Upper lobe of left lung (tissue), 6 donors: ENCODE measurements at regions not wholly inside any gene's neighbourhood (a gene's known extent, or its start where the extent isn't known, plus 50 kb on each side); places are given as distances from the start of the nearest gene placed in this dataset.

ENCODE experiments used
- ATAC-seq, 2 donors: fragments of 200-7000 bp; cut with Tn5 transposase; one replicate each; pipeline ENCODE4 v1.9.1; 2022; ENCODE audit warnings: mild to moderate bottlenecking in 2 of 2, moderate library complexity in 2 of 2; ENCODE audit not compliant: low FRiP score in 2 of 2
- DNase-seq, 2 donors: peaks; one replicate each; pipeline ENCODE4 v3.0.0-alpha.2; 2019 to 2020
- H3K27ac ChIP-seq, 4 donors: fragments of 200-600 bp; sonication (generic); one replicate each; pipeline ENCODE4 v1.5.1; 2016 to 2019
- H3K27me3 ChIP-seq, 4 donors: fragments of 200-600 bp; sonication (generic); one replicate each; pipeline ENCODE4 v1.5.1; 2017 to 2019
- H3K36me3 ChIP-seq, 4 donors: fragments of 200-600 bp; sonication (generic); one replicate each; pipeline ENCODE4 v1.5.1; 2016 to 2019
- H3K4me1 ChIP-seq, 4 donors: fragments of 200-600 bp; sonication (generic); one replicate each; pipeline ENCODE4 v1.5.1; 2018 to 2019
- H3K4me3 ChIP-seq, 4 donors: fragments of 200-600 bp; sonication (generic); one replicate each; pipeline ENCODE4 v1.5.1; 2017 to 2019; ENCODE audit warnings: mild to moderate bottlenecking in 2 of 4, moderate library complexity in 1 of 4
- H3K9me3 ChIP-seq, 4 donors: fragments of 200-600 bp; sonication (generic); one replicate each; pipeline ENCODE4 v1.5.1; 2018 to 2019
- EP300 ChIP-seq, 4 donors: sonication (generic); formaldehyde crosslinking; IDR thresholded peaks; one replicate each; pipeline ENCODE4 v1.5.1; 2017; ENCODE audit warnings: antibody characterized with exemption in 4 of 4, control low read depth in 2 of 4
- POLR2A ChIP-seq, 4 donors: fragments of 450-650 bp; IDR thresholded peaks; one replicate each; pipeline ENCODE4 v1.5.1; 2016 to 2017; ENCODE audit warnings: antibody characterized with exemption in 4 of 4, mild to moderate bottlenecking in 2 of 4
- POLR2AphosphoS5 ChIP-seq, 2 donors: sonication (generic); formaldehyde crosslinking; IDR thresholded peaks; one replicate each; pipeline ENCODE4 v1.5.1; 2017; ENCODE audit warnings: antibody characterized with exemption in 2 of 2
- WGBS, 2 donors: methylation state at CpG; one replicate each; pipeline ENCODE4 v1.1.5; 2017 to 2018; 5-methylcytosine and 5-hydroxymethylcytosine counted together
- TF ChIP-seq, protein P1 (sequence below), 6 experiments: fragments of 450-650 bp in 4 of 6; fragments of 200-600 bp in 2 of 6; sonication (generic) in 2 of 6; IDR thresholded peaks; one replicate each; pipeline ENCODE4 v1.5.1; 2016 to 2019; ENCODE audit warnings: antibody characterized with exemption in 6 of 6
- donor health status: DM: no; HTN: no; CAD: no; lungs with moderate emphysema.
- donor health status: DM: no; HTN: yes; CAD: no; lungs with severe emphysema.

DNA sequence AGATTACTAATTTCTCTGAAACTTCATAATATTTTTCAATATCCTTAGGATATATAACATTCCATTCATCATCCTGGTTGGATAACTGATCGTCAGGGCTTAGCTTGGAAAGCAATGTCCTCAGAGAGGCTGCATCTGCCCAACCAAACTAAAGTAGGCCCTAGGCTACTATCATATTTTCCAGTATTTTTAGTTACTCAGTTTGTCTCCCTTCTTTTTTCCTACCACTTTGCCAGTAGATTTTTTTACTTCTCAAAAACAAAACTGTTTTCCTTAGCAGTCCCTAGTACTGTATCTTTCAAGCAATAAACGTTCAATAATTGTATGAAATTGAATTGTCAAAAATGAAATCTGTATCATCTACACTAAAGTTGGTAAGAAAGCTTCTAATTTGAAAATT lies 452.0 kb downstream of the TFEC start:
- H3K4me1 ChIP-seq, result no peaks in the 10 kb centered on the region
- H3K27ac ChIP-seq, result no peak overlapping the region
- ATAC-seq (no peak), DNase-seq (no peak)
- no peaks in the 10 kb centered on the region for H3K9me3 ChIP-seq
- H3K36me3 ChIP-seq, result no peaks in the 10 kb centered on the region
- no peak for TF ChIP-seq POLR2AphosphoS5 (IDR thresholded peaks at IDR 0.05)
- no peak for TF ChIP-seq POLR2A (IDR thresholded peaks at IDR 0.05)
- TF ChIP-seq, protein P1, sequence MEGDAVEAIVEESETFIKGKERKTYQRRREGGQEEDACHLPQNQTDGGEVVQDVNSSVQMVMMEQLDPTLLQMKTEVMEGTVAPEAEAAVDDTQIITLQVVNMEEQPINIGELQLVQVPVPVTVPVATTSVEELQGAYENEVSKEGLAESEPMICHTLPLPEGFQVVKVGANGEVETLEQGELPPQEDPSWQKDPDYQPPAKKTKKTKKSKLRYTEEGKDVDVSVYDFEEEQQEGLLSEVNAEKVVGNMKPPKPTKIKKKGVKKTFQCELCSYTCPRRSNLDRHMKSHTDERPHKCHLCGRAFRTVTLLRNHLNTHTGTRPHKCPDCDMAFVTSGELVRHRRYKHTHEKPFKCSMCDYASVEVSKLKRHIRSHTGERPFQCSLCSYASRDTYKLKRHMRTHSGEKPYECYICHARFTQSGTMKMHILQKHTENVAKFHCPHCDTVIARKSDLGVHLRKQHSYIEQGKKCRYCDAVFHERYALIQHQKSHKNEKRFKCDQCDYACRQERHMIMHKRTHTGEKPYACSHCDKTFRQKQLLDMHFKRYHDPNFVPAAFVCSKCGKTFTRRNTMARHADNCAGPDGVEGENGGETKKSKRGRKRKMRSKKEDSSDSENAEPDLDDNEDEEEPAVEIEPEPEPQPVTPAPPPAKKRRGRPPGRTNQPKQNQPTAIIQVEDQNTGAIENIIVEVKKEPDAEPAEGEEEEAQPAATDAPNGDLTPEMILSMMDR (IDR thresholded peaks at IDR 0.05), result no peak
- no peak for TF ChIP-seq EP300 (IDR thresholded peaks at IDR 0.05)
- H3K4me3 ChIP-seq, result no peak overlapping the region
- WGBS, 2 donors, result 70 to 89% methylated on average over 2 of the region's 2 CpGs
- H3K27me3 ChIP-seq, result no peaks in the 10 kb centered on the region

DNA sequence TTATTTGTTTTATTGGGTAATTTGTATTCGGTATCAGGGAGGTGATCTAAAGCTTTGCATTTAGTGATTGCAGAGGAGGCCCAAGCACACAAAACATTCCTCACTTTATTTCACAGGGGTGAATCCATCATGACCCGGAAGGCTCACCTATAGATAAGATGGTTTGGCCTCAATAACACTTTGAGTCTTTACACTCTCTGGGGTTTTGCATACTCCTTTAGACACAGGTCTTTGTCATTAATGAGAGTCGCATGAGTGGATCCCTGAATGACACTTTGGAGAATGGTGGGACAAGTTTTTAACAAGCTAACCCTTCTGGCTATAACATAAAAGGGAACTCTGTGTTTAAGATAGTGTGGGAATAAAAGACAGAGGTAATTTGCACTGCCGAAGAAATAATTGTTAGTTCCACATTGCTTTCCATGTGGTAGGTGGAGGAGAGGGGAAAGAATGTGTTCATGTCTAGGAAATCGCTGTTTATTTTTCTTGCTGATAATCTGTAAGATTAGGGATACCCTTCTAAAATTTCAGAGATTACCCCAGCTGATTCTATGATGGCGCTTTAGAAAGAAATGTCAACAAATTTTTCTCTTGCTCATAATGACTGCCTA lies 455.8 kb downstream of the TFEC start:
- Histone ChIP-seq H3K4me1 (no peaks in the 10 kb centered on the region), H3K9me3 (no peaks in the 10 kb centered on the region), H3K27me3 (no peaks in the 10 kb centered on the region), H3K36me3 (no peaks in the 10 kb centered on the region), H3K27ac (no peak overlapping the region), H3K4me3 (no peak overlapping the region)
- no peak for TF ChIP-seq POLR2AphosphoS5 (IDR thresholded peaks at IDR 0.05)
- no peak for TF ChIP-seq POLR2A (IDR thresholded peaks at IDR 0.05)
- TF ChIP-seq, protein P1 (IDR thresholded peaks at IDR 0.05), result no peak
- TF ChIP-seq EP300 (IDR thresholded peaks at IDR 0.05), result no peak
- 75 to 79% methylated on average over 6 of the region's 6 CpGs for WGBS, 2 donors
- DNase-seq (no peak), ATAC-seq (no peak)

DNA sequence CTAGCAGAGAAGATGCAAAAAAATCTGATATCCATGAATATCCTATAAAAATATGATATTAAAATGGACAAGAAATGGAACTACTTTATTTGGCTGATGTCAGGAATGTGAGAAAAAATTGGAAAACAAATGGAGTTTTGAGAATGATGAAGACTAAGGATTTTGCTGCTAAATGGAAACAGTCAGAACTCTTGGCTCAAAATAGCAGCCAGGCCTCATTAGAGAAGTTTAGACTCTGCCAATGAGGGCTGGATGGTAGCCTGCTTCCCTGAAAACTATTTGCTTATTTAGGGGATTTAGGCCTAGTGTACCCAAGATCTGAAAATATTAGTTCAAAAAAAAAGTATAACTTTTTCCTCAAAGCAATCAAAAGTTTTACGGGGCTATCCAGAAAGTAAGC lies 458.5 kb downstream of the TFEC start:
- TF ChIP-seq POLR2AphosphoS5 (IDR thresholded peaks at IDR 0.05) (no peak), EP300 (IDR thresholded peaks at IDR 0.05) (no peak), POLR2A (IDR thresholded peaks at IDR 0.05) (no peak)
- TF ChIP-seq, protein P1 (IDR thresholded peaks at IDR 0.05), result no peak

DNA sequence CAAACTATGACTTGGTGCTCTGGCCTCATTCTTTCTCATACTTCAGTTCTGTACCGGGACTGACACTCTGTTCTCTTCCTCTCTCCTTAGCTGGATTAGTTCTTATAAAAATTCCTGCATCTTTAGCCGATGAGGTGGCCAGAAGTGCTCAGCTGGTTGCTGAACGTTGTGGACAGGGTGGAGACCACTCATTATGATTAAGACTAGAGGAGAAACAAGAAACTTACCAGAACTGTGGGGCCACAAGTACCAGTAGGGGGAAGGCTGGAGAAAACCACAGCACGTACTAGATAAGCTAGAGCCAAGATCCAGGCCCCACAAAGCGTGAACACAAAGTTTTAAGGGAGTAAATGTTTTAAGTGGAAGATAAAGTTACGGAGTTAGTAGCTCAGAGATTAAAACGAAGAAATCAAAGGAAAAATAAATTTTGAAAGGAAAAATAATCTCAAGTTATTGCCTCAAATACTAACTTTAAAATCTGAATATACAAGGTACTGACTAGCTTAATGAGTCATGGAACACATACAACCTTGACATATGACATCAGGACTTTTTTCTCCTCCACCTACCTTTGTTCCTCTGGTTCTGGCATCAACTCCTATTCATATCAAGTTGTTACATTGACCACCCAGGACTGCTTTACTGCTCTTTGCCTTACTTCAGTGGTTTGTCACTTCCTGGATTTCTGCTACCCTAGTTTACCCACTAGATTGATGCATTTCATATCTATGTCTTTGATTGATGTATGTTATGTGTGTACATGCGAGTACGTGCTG lies 469.0 kb downstream of the TFEC start:
- no peak for ATAC-seq
- WGBS, 2 donors, result 80 to 85% methylated on average over 9 of the region's 9 CpGs
- H3K27ac ChIP-seq, result no peak overlapping the region
- H3K4me1 ChIP-seq, result no peaks in the 10 kb centered on the region
- H3K9me3 ChIP-seq, result no peaks in the 10 kb centered on the region
- H3K36me3 ChIP-seq, result no peaks in the 10 kb centered on the region
- no peak for DNase-seq
- TF ChIP-seq EP300 (IDR thresholded peaks at IDR 0.05) (no peak), POLR2A (IDR thresholded peaks at IDR 0.05) (no peak), POLR2AphosphoS5 (IDR thresholded peaks at IDR 0.05) (no peak)
- TF ChIP-seq, protein P1 (IDR thresholded peaks at IDR 0.05), result no peak
- no peak overlapping the region for H3K4me3 ChIP-seq
- no peaks in the 10 kb centered on the region for H3K27me3 ChIP-seq

More for the DNA sequence above, 458.5 kb downstream of the TFEC start:
- no peaks in the 10 kb centered on the region for H3K27me3 ChIP-seq
- no peak overlapping the region for H3K27ac ChIP-seq
- no peak overlapping the region for H3K4me3 ChIP-seq
- 80 to 92% methylated on average over 1 of the region's 1 CpG for WGBS, 2 donors
- no peaks in the 10 kb centered on the region for H3K9me3 ChIP-seq
- no peak for ATAC-seq
- no peak for DNase-seq
- no peaks in the 10 kb centered on the region for H3K4me1 ChIP-seq
- H3K36me3 ChIP-seq, result no peaks in the 10 kb centered on the region
